LHCN-M2 (cell line): ENCODE measurements at regions not wholly inside any gene's neighbourhood (a gene's known extent, or its start where the extent isn't known, plus 50 kb on each side); places are given as distances from the start of the nearest gene placed in this dataset.
"Not testable (repeated sequence)": the region's sequence is repeated elsewhere in the genome, so short reads cannot be mapped to it uniquely, and the experiment has no call there.

Experiments used
- DNase-seq: peaks from one replicate; pipeline ENCODE4 v3.0.0-alpha.2; 2012; ENCODE audit warnings: low read depth

GRCh38 chr6:144918073-144918472, 632.9 kb downstream of the UTRN start:
- no peak for DNase-seq

- DNase-seq: no peak
Observed at GRCh38 chr6:144919560-144919959, 634.4 kb downstream of the UTRN start.

- no peak for DNase-seq
Observed at GRCh38 chr6:144920391-144920961, 635.3 kb downstream of the UTRN start.

- no peak for DNase-seq
Observed at GRCh38 chr6:144921206-144921975, 636.3 kb downstream of the UTRN start.

- peak; percentile 68 for DNase-seq
Observed at GRCh38 chr6:144922120-144922722, 637.1 kb downstream of the UTRN start.

- not testable (repeated sequence) for DNase-seq
Observed at GRCh38 chr6:144922771-144923490, 637.8 kb downstream of the UTRN start.

- not testable (repeated sequence) for DNase-seq
Observed at GRCh38 chr6:144923491-144923787, 638.3 kb downstream of the UTRN start.

- no peak for DNase-seq
Observed at GRCh38 chr6:144928847-144929246, 643.7 kb downstream of the UTRN start.

- DNase-seq: no peak
Observed at GRCh38 chr6:144929262-144929661, 644.1 kb downstream of the UTRN start.

GRCh38 chr6:144931172-144932035, 646.3 kb downstream of the UTRN start:
- DNase-seq: peak; percentile 56

- DNase-seq: no peak
Observed at GRCh38 chr6:144932621-144933020, 647.5 kb downstream of the UTRN start.

GRCh38 chr6:144935181-144935580, 650.0 kb downstream of the UTRN start:
- DNase-seq: no peak

- no peak for DNase-seq
Observed at GRCh38 chr6:144935661-144936060, 650.5 kb downstream of the UTRN start.

- DNase-seq: no peak
Observed at GRCh38 chr6:144936764-144937163, 651.6 kb downstream of the UTRN start.

- DNase-seq: no peak
Observed at GRCh38 chr6:144939921-144940320, 654.8 kb downstream of the UTRN start.

- DNase-seq: no peak
Observed at GRCh38 chr6:144944106-144944505, 659.0 kb downstream of the UTRN start.

- DNase-seq: no peak
Observed at GRCh38 chr6:144947398-144947976, 662.4 kb downstream of the UTRN start.

- DNase-seq: no peak
Observed at GRCh38 chr6:144951730-144952437, 666.7 kb downstream of the UTRN start.

GRCh38 chr6:144952456-144953240, 667.5 kb downstream of the UTRN start:
- no peak for DNase-seq
